ENCODE measurements at regions not wholly inside any gene's neighbourhood (a gene's known extent, or its start where the extent isn't known, plus 50 kb on each side); places are given as distances from the start of the nearest gene placed in this dataset.

- no peak overlapping the region for H3K27ac Mint-ChIP-seq
- H3K36me3 Mint-ChIP-seq (ENCODE audit: low read depth): no peaks in the 10 kb centered on the region
- DNase-seq: no peak
- no peak for ATAC-seq
- H3K4me1 Mint-ChIP-seq: no peaks in the 10 kb centered on the region
- no peak overlapping the region for H3K4me3 Mint-ChIP-seq
- no peaks in the 10 kb centered on the region for H3K27me3 Mint-ChIP-seq
- H3K9me3 Mint-ChIP-seq: no peaks in the 10 kb centered on the region
These were observed 123.4 kb upstream of the TSPAN5 start for GRCh38 chr4:98781641-98782357.

- DNase-seq (no peak), ATAC-seq (no peak)
- Mint-ChIP-seq H3K27me3 (no peaks in the 10 kb centered on the region), H3K4me1 (no peaks in the 10 kb centered on the region), H3K36me3 (ENCODE audit: low read depth) (no peaks in the 10 kb centered on the region), H3K9me3 (no peaks in the 10 kb centered on the region), H3K27ac (no peak overlapping the region), H3K4me3 (no peak overlapping the region)
These were observed 122.5 kb upstream of the TSPAN5 start for GRCh38 chr4:98780926-98781325.

GRCh38 chr4:98779088-98779487 is 120.7 kb upstream of the TSPAN5 start:
- no peaks in the 10 kb centered on the region for H3K27me3 Mint-ChIP-seq
- no peak overlapping the region for H3K4me3 Mint-ChIP-seq
- no peaks in the 10 kb centered on the region for H3K9me3 Mint-ChIP-seq
- H3K36me3 Mint-ChIP-seq (ENCODE audit: low read depth): no peaks in the 10 kb centered on the region
- no peak overlapping the region for H3K27ac Mint-ChIP-seq
- DNase-seq: no peak
- no peaks in the 10 kb centered on the region for H3K4me1 Mint-ChIP-seq
- ATAC-seq: no peak

GRCh38 chr4:98778206-98778605 is 119.8 kb upstream of the TSPAN5 start:
- Mint-ChIP-seq H3K9me3 (no peaks in the 10 kb centered on the region), H3K27me3 (no peaks in the 10 kb centered on the region), H3K4me1 (no peaks in the 10 kb centered on the region), H3K27ac (no peak overlapping the region), H3K4me3 (no peak overlapping the region), H3K36me3 (ENCODE audit: low read depth) (no peaks in the 10 kb centered on the region)
- DNase-seq: no peak
- no peak for ATAC-seq

GRCh38 chr4:98775672-98776071 is 117.3 kb upstream of the TSPAN5 start:
- Mint-ChIP-seq H3K9me3 (no peaks in the 10 kb centered on the region), H3K36me3 (ENCODE audit: low read depth) (no peaks in the 10 kb centered on the region), H3K27ac (no peak overlapping the region), H3K4me1 (no peaks in the 10 kb centered on the region), H3K4me3 (no peak overlapping the region), H3K27me3 (no peaks in the 10 kb centered on the region)
- DNase-seq (no peak), ATAC-seq (no peak)

- H3K27ac Mint-ChIP-seq: no peak overlapping the region
- ATAC-seq (no peak), DNase-seq (no peak)
- H3K9me3 Mint-ChIP-seq: peaks cover 7% of the 10 kb centered on the region
- H3K4me3 Mint-ChIP-seq: no peak overlapping the region
- no peaks in the 10 kb centered on the region for H3K4me1 Mint-ChIP-seq
- no peaks in the 10 kb centered on the region for H3K27me3 Mint-ChIP-seq
- H3K36me3 Mint-ChIP-seq (ENCODE audit: low read depth): no peaks in the 10 kb centered on the region
These were observed 115.2 kb upstream of the TSPAN5 start for GRCh38 chr4:98773638-98774037.

- no peak overlapping the region for H3K4me3 Mint-ChIP-seq
- DNase-seq (no peak), ATAC-seq (no peak)
- no peak overlapping the region for H3K27ac Mint-ChIP-seq
- H3K27me3 Mint-ChIP-seq: no peaks in the 10 kb centered on the region
- no peaks in the 10 kb centered on the region for H3K36me3 Mint-ChIP-seq (ENCODE audit: low read depth)
- peaks cover 13% of the 10 kb centered on the region for H3K9me3 Mint-ChIP-seq
- no peaks in the 10 kb centered on the region for H3K4me1 Mint-ChIP-seq
These were observed 113.7 kb upstream of the TSPAN5 start for GRCh38 chr4:98771959-98772632.

- no peak overlapping the region for H3K27ac Mint-ChIP-seq
- no peak overlapping the region for H3K4me3 Mint-ChIP-seq
- H3K4me1 Mint-ChIP-seq: no peaks in the 10 kb centered on the region
- peaks cover 36% of the 10 kb centered on the region for H3K9me3 Mint-ChIP-seq
- H3K27me3 Mint-ChIP-seq: no peaks in the 10 kb centered on the region
- no peak for ATAC-seq
- peaks cover 5% of the 10 kb centered on the region for H3K36me3 Mint-ChIP-seq (ENCODE audit: low read depth)
- DNase-seq: no peak
These were observed 107.4 kb upstream of the TSPAN5 start for GRCh38 chr4:98765771-98766170.

- ATAC-seq (no peak), DNase-seq (no peak)
- Mint-ChIP-seq H3K4me3 (no peak overlapping the region), H3K36me3 (ENCODE audit: low read depth) (no peaks in the 10 kb centered on the region), H3K9me3 (no peaks in the 10 kb centered on the region), H3K4me1 (no peaks in the 10 kb centered on the region), H3K27ac (no peak overlapping the region), H3K27me3 (no peaks in the 10 kb centered on the region)
These were observed 99.8 kb upstream of the TSPAN5 start for GRCh38 chr4:98758182-98758581.

- Mint-ChIP-seq H3K4me3 (no peak overlapping the region), H3K27ac (no peak overlapping the region), H3K27me3 (no peaks in the 10 kb centered on the region), H3K4me1 (no peaks in the 10 kb centered on the region), H3K9me3 (no peaks in the 10 kb centered on the region), H3K36me3 (ENCODE audit: low read depth) (no peaks in the 10 kb centered on the region)
- no peak for ATAC-seq
- DNase-seq: no peak
These were observed 96.3 kb upstream of the TSPAN5 start for GRCh38 chr4:98754736-98755135.

GRCh38 chr4:98749206-98749605 is 90.8 kb upstream of the TSPAN5 start:
- Mint-ChIP-seq H3K27me3 (no peaks in the 10 kb centered on the region), H3K36me3 (ENCODE audit: low read depth) (no peaks in the 10 kb centered on the region), H3K9me3 (no peaks in the 10 kb centered on the region), H3K4me3 (no peak overlapping the region), H3K27ac (no peak overlapping the region), H3K4me1 (no peaks in the 10 kb centered on the region)
- DNase-seq (no peak), ATAC-seq (no peak)

- H3K27me3 Mint-ChIP-seq: no peaks in the 10 kb centered on the region
These were observed 90.2 kb upstream of the TSPAN5 start for GRCh38 chr4:98748609-98749008.

GRCh38 chr4:98747393-98748091 is 89.1 kb upstream of the TSPAN5 start:
- Mint-ChIP-seq H3K27ac (no peak overlapping the region), H3K27me3 (no peaks in the 10 kb centered on the region), H3K4me3 (no peak overlapping the region), H3K4me1 (no peaks in the 10 kb centered on the region), H3K9me3 (no peaks in the 10 kb centered on the region), H3K36me3 (ENCODE audit: low read depth) (no peaks in the 10 kb centered on the region)
- DNase-seq (no peak), ATAC-seq (no peak)

More at GRCh38 chr4:98748609-98749008, 90.2 kb upstream of the TSPAN5 start:
- ATAC-seq (no peak), DNase-seq (no peak)
- no peaks in the 10 kb centered on the region for H3K9me3 Mint-ChIP-seq
- H3K4me3 Mint-ChIP-seq: no peak overlapping the region
- H3K27ac Mint-ChIP-seq: no peak overlapping the region
- H3K36me3 Mint-ChIP-seq (ENCODE audit: low read depth): no peaks in the 10 kb centered on the region
- H3K4me1 Mint-ChIP-seq: no peaks in the 10 kb centered on the region

GRCh38 chr4:98746936-98747335 is 88.5 kb upstream of the TSPAN5 start:
- H3K4me1 Mint-ChIP-seq: no peaks in the 10 kb centered on the region
- no peak overlapping the region for H3K27ac Mint-ChIP-seq
- DNase-seq: no peak
- H3K36me3 Mint-ChIP-seq (ENCODE audit: low read depth): no peaks in the 10 kb centered on the region
- ATAC-seq: no peak
- no peaks in the 10 kb centered on the region for H3K27me3 Mint-ChIP-seq
- H3K9me3 Mint-ChIP-seq: no peaks in the 10 kb centered on the region
- no peak overlapping the region for H3K4me3 Mint-ChIP-seq

- H3K9me3 Mint-ChIP-seq: no peaks in the 10 kb centered on the region
- H3K27me3 Mint-ChIP-seq: no peaks in the 10 kb centered on the region
- H3K4me1 Mint-ChIP-seq: no peaks in the 10 kb centered on the region
- H3K27ac Mint-ChIP-seq: no peak overlapping the region
- no peak for ATAC-seq
- no peaks in the 10 kb centered on the region for H3K36me3 Mint-ChIP-seq (ENCODE audit: low read depth)
- no peak for DNase-seq
- no peak overlapping the region for H3K4me3 Mint-ChIP-seq
These were observed 88.1 kb upstream of the TSPAN5 start for GRCh38 chr4:98746530-98746929.
